Prostate gland (tissue), 2 donors: ENCODE measurements at regions not wholly inside any gene's neighbourhood (a gene's known extent, or its start where the extent isn't known, plus 50 kb on each side); places are given as distances from the start of the nearest gene placed in this dataset.
"Not testable (repeated sequence)": the region's sequence is repeated elsewhere in the genome, so short reads cannot be mapped to it uniquely, and the experiment has no call there.

Experiments
- DNase-seq: peaks from one replicate; pipeline ENCODE4 v3.0.0-alpha.2; 2019; ENCODE audit warnings: low spot score
- H3K27ac ChIP-seq, 2 donors: fragments of 200-600 bp; sonication (generic); 2 replicates each; pipeline ENCODE4 v1.5.1; 2017 to 2019
- H3K27me3 ChIP-seq: fragments of 200-600 bp; sonication (generic); replicated peaks from 2 replicates; pipeline ENCODE4 v1.5.1; 2019; ENCODE audit not compliant: insufficient read depth
- H3K36me3 ChIP-seq, 2 donors: fragments of 200-600 bp; sonication (generic); 1 replicate in 1 of 2; 2 replicates in 1 of 2; pipeline versions ENCODE4 v1.5.1 to v1.8.1; 2017 to 2019
- H3K4me1 ChIP-seq: fragments of 200-600 bp; sonication (generic); replicated peaks from 2 replicates; pipeline ENCODE4 v1.5.1; 2019
- H3K4me3 ChIP-seq, 2 donors: fragments of 200-600 bp; sonication (generic); 2 replicates each; pipeline ENCODE4 v1.5.1; 2017 to 2019
- H3K9me3 ChIP-seq: fragments of 200-600 bp; sonication (generic); 2 replicates; pipeline ENCODE4 v1.5.1; 2017
- CTCF ChIP-seq, 4 experiments: fragments of 200-600 bp in 2 of 4; fragments of 450-650 bp in 2 of 4; sonication (generic) in 2 of 4; IDR thresholded peaks; 1 replicate in 3 of 4; 2 replicates in 1 of 4; pipeline ENCODE4 v1.5.1; 2016 to 2019; ENCODE audit warnings: antibody characterized with exemption in 4 of 4, mild to moderate bottlenecking in 2 of 4, moderate library complexity in 2 of 4
- POLR2A ChIP-seq: fragments of 450-650 bp; IDR thresholded peaks from one replicate; pipeline ENCODE4 v1.6.1; 2016; ENCODE audit warnings: antibody characterized with exemption, mild to moderate bottlenecking
- POLR2AphosphoS5 ChIP-seq: sonication (generic); formaldehyde crosslinking; IDR thresholded peaks from one replicate; pipeline ENCODE4 v1.6.1; 2017; ENCODE audit warnings: antibody characterized with exemption
- WGBS: methylation state at CpG from one replicate; pipeline ENCODE4 v1.1.5; 2018; 5-methylcytosine and 5-hydroxymethylcytosine counted together
- intact Hi-C: fragments of 100-400 bp; cut with DNase I; formaldehyde crosslinking; loops from one replicate; pipeline ENCODE4 v1.14.2; 2022

- no peaks in the 10 kb centered on the region for H3K36me3 ChIP-seq
- H3K4me1 ChIP-seq: no peaks in the 10 kb centered on the region
- H3K4me3 ChIP-seq: no peak overlapping the region
- no peak overlapping the region for H3K27ac ChIP-seq
- no peaks in the 10 kb centered on the region for H3K9me3 ChIP-seq
- no peak for TF ChIP-seq CTCF (IDR thresholded peaks at IDR 0.05)
- no peak for TF ChIP-seq POLR2AphosphoS5
- no peak for TF ChIP-seq POLR2A
- intact Hi-C loops: no loop called here
- DNase-seq: no peak
- H3K27me3 ChIP-seq: no peaks in the 10 kb centered on the region
These were observed 57.0 kb downstream of the OR10A6 start for GRCh38 chr11:7874056-7874455.

- H3K4me1 ChIP-seq: no peaks in the 10 kb centered on the region
- H3K27me3 ChIP-seq: no peaks in the 10 kb centered on the region
- intact Hi-C loops: no loop called here
- no peak for DNase-seq
- no peak overlapping the region for H3K4me3 ChIP-seq
- H3K27ac ChIP-seq: no peak overlapping the region
- WGBS: 25% methylated on average over 1 of the region's 1 CpG
- TF ChIP-seq POLR2AphosphoS5: no peak
- TF ChIP-seq POLR2A: no peak
- TF ChIP-seq CTCF (IDR thresholded peaks at IDR 0.05): no peak
- H3K9me3 ChIP-seq: no peaks in the 10 kb centered on the region
- no peaks in the 10 kb centered on the region for H3K36me3 ChIP-seq
These were observed 58.2 kb downstream of the OR10A6 start for GRCh38 chr11:7872890-7873289.

- no peak for DNase-seq
- TF ChIP-seq CTCF (IDR thresholded peaks at IDR 0.05) (no peak), POLR2AphosphoS5 (no peak), POLR2A (no peak)
- Histone ChIP-seq H3K4me3 (no peak overlapping the region), H3K4me1 (no peaks in the 10 kb centered on the region), H3K36me3 (no peaks in the 10 kb centered on the region), H3K27me3 (no peaks in the 10 kb centered on the region), H3K9me3 (no peaks in the 10 kb centered on the region), H3K27ac (no peak overlapping the region)
- intact Hi-C loops: no loop called here
These were observed 60.0 kb downstream of the OR10A6 start for GRCh38 chr11:7871056-7871455.

GRCh38 chr11:7869467-7869866, 61.6 kb downstream of the OR10A6 start:
- TF ChIP-seq POLR2AphosphoS5 (no peak), POLR2A (no peak), CTCF (IDR thresholded peaks at IDR 0.05) (no peak)
- intact Hi-C loops: no loop called here

GRCh38 chr11:7861292-7861691, 64.5 kb upstream of the OR5P2 start:
- H3K36me3 ChIP-seq, DNase-seq, intact Hi-C loops, H3K4me1 ChIP-seq, H3K27ac ChIP-seq, H3K27me3 ChIP-seq, H3K4me3 ChIP-seq, H3K9me3 ChIP-seq: not testable (repeated sequence)
- 76% methylated on average over 13 of the region's 14 CpGs for WGBS

More at GRCh38 chr11:7869467-7869866, 61.6 kb downstream of the OR10A6 start:
- DNase-seq: no peak
- Histone ChIP-seq H3K27ac (no peak overlapping the region), H3K27me3 (no peaks in the 10 kb centered on the region), H3K9me3 (no peaks in the 10 kb centered on the region), H3K4me1 (no peaks in the 10 kb centered on the region), H3K4me3 (no peak overlapping the region), H3K36me3 (no peaks in the 10 kb centered on the region)
- WGBS: 97% methylated on average over 1 of the region's 1 CpG

- DNase-seq, H3K36me3 ChIP-seq, H3K27ac ChIP-seq, H3K4me3 ChIP-seq, intact Hi-C loops, H3K27me3 ChIP-seq, H3K4me1 ChIP-seq, H3K9me3 ChIP-seq: not testable (repeated sequence)
- WGBS: 92% methylated on average over 14 of the region's 14 CpGs
These were observed 64.1 kb upstream of the OR5P2 start for GRCh38 chr11:7860844-7861243.
